ENCODE measurements at regions not wholly inside any gene's neighbourhood (a gene's known extent, or its start where the extent isn't known, plus 50 kb on each side); places are given as distances from the start of the nearest gene placed in this dataset.

GRCh38 chr9:134492281-134492691, 149.3 kb upstream of the COL5A1 start:
- no peak for TF ChIP-seq CTCF (IDR thresholded peaks at IDR 0.05)
- no peak for TF ChIP-seq EZH2 (IDR thresholded peaks at IDR 0.05)
